Activated CD4-positive, CD25-positive, alpha-beta regulatory T cell (primary cell): ENCODE measurements at regions not wholly inside any gene's neighbourhood (a gene's known extent, or its start where the extent isn't known, plus 50 kb on each side); places are given as distances from the start of the nearest gene placed in this dataset.
A peak's percentile ranks its signal among the peaks of the same experiment; 100 is the strongest.

Experiments used
- DNase-seq, 4 experiments: peaks; one replicate each; lab custom pipeline; 2025; lab: John Stamatoyannopoulos, UW

DNA sequence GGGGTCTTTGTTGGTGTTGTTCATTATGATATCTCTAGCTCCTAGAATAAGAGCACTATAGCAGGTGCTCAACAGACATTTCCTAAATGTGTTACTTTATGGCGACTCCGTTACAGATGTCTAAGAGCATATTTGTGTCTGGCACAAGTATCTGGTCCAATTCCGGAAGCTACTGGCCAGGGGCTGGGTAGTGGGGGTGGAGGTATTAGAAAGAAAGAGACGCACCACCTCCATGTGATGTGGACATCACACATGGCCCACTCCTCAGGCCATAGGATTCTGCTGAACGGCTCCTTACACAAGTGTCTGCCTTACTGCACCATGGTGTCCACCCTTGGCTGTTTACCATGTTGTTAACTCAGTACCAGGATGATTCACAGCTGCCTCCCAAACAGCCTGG, 296.8 kb upstream of the MKI67 start:
- DNase-seq = no peak

DNA sequence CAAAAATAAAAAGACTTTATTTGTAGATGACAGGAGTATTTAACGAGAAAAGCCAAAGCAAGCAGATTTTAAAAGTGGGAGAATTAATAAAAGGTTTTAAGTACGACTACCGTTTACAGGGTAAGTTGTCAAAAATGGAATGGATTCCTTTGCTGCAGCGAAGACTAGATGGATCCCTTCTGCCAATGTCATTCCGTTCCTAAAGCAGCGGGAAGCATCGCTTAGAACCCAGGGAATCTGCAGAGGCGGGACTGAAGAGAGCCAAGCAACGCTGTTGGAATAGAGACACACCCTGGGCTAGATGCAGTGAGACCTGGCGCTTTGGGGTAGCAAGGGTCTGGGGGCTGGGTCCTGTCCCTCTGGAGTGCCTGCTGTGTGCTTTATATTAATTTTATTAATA, 303.1 kb upstream of the MKI67 start:
- no peak for DNase-seq

DNA sequence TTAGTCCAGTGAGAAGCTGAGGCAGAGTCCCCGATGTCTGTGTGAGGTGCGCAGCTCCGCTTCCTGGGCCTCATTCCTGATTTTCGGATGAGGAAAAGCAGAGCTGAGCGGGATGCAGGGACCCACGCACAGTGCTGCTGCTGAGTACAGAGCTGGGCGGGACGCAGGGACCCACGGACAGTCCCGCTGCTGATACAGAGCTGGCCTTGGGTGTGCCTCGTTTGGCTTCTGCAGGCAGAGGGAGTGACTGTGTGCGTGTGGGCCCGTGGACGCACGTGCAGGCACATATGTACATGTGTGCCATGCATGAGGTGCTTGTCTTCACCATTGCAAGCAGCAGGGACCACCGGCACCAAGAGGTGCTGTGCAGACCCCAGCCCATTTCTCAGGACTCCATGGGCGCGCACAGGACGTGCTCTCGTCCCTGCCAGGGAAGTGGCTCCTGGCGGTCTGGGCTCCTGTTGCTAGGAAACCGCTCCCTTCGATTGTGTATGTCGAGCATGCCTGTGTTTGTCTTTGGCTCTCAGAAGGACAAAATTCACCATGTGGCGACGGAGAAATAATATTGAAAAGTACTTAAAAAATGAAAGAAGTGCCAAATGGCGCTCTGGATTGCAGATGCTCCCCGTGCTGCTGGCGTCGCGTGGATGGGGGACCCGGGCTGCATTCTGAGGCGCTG, 303.8 kb upstream of the MKI67 start:
- no peak for DNase-seq

DNA sequence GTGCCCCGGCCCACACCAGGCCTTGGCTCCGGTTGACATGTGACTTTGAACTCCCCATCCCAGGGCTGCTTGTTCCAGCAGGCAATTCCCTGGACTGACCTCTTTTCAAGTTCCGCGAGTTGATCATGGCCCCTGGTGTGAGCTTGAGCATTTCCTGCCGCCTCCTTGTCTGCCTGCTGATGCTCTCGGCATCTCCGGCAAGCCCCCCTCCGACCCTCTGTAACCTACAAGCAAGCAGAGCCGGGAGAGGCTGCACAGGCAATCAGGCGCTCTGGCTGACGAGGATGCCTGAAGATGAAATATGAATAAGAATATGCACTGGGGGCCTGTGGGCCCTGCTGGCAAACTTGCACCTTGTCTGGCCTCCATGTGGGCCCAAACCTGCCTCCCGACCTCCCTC, 304.9 kb upstream of the MKI67 start:
- DNase-seq = no peak

DNA sequence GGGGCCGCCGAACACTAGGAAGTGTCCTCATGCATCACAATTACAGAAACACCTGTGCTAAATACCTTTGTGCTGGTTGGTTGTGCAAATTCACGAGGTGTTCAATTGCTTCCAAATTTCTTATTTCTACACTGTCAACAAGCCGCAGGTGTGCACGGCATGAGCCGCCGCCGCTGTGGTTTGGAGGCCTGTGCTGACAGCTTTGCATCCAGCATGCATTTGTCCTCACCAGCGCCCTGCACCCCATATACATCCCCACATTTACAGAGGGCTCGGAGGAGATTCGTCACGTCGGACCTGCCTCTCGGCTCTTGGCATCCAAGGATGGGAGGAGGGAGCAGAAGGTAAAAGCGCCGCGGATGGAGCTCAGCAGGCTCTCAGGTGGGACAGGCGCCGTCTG, 305.3 kb upstream of the MKI67 start:
- DNase-seq = no peak

DNA sequence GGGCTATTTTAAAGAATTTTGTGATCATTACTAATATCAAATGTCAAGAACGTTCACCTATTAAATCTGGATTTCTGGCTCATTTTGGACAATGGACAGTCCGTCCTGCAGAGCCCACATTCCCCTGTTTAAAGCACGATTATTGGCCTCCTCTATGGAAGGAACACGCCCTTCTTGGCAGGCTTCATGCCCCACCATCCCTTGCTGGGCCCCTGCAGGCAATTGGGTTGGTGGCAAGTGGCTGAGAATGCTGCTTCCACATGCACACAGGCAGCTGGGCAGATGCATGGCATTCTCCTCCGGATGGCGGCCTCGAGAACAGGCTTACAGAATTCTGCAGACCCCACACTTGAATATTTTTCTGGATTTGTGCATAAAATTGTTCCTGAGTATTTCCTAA, 305.8 kb upstream of the MKI67 start:
- no peak for DNase-seq

DNA sequence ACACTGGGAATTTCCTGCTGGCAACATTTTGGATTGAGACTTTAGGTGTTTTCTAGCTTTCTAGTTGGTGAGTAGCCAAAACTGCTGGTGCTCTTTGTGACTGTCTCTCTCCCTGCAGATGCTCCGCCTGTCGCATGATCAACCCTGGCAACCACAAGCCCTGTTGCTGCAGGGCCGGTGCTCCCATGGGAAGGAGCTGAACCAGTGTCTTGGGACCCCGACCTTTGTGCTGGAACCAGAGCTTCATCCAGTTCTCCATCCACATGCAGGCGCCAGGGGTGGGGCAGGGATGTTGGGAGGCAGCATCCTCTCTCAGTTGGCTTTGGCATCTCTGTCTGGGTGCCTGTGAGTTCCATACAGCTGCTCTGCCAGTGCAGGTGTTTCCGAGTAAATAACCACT, 306.2 kb upstream of the MKI67 start:
- DNase-seq = no peak

DNA sequence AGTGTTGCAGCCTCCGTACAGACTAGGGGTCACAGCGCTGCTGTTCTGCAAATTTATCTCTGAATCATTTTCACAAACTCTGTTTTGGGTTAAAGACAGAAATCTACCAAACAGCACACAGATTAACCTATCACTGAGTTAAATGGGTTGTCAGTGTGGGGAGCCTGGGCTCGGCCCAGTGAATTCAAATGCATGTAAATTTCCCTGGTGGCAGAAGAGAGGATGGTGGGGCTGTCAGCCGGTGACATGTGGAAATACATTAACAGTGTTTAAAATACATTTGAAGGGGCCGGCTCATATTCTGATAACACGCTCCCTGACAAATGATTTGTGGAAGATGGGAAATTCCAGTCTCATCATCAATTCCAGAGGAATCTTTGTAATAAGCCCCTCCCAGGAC, 309.6 kb upstream of the MKI67 start:
- DNase-seq = no peak

DNA sequence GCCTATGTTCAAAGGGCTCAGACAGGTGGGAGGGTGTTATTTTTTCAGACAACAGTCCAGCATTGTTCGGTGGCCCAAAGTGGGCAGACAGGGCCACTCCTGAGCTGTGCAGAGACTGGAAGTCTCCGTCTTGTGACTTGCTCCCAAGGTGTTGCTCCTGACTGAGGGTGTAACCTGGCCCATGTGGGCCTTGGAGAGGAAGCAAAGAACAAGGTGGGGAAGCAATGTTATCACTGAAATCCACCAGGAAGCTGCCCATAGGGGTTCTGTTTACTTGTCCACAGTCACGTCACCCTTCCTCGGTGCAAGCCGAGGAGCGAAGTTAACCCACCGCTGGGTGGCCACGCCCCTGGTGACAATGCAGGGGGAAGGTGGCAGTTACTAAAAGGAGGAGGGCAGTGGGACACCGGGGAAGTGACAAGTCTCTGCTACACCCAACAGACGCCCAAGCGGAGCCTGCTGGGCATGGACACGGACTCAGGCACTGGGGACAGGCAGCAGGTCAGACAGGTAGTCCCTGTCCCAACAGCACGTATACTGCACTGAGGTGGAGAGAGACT, 311.6 kb upstream of the MKI67 start:
- no peak for DNase-seq

DNA sequence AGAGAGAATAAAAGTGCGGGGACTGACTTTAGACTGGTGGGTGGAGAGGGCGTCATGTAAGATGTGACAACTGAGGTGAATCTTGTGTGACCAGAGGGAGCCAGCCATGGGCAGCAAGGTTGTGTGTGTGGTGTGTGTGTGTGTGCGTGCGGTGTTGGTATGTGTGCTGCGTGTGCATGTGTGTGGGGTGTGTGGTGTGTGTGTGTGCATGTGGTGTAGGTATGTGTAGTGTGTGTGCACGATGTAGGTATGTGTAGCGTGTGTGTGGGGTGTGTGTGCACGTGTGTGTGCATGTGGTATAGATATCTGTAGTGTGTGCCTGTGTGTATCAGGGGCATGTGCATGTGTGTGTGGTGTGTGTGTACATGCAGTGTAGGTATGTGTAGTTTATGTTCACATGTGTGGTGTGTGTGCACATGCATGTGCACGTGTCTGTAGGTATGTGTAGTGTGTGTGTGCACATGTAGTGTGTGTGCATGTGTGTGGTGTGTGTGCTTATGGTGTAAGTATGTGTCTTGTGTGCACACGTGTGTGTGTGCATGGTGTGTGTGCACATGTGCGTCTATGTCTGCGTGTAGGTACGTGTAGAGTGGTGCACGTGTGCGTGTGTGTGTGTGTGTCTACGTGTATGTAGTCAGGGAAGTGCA, 312.3 kb upstream of the MKI67 start:
- no peak for DNase-seq

DNA sequence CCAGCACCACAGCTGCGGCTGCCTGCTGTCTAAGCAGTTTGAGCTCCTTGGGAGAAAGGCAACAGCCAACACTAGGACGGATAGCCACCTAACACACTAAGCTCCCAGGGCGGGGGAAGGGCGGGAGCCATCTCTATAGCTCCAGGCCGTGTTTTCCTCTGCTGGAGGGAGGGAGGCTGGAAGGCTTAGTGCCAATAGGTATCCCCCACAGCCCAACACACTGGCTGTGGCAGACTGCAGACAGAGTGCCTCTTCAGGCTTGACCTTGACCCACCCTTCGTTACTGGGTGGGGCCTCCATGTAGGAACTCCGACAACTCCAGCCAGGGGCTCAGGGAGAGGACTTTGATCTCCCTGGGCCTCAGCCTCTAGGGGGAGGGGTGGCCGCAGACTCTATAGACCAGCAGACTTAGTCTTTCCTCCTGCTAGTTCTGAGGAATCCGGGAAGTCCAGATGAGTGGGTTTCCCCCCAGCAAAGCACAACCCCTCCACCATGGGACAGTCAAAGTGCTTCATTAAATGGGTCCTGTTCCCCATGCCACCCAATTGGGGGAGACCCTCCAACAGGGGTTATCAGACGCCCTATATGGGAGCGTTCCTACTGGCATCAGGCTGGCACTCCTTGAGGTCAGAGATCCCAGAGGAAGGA, 314.4 kb upstream of the MKI67 start:
- DNase-seq = no peak

DNA sequence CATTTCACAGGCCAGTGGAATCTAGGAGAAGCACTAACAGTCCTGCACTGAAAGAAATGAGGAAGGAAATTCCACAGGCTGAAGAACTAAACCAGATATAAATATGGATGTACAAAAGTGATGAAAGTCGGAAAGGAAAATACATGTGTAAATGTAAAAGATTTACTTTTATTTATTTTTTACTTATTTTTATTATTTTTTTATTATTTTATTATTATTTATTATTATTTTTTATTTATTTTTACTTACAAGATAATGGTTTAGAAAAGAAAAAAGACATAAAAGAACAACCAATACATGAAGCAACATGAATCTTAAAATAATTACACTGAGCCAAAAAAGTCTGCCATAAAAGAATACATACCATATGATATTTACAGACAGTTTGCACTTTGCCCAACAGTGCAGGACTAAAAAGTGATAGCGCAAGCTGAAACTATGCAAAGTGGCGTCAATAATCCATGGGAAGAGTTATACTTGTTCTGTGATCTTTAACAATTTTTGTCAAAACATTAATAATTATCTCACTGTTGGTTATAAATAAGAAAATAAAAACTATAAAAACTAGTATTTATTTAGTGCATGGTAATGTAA, 317.8 kb upstream of the MKI67 start:
- no peak for DNase-seq

DNA sequence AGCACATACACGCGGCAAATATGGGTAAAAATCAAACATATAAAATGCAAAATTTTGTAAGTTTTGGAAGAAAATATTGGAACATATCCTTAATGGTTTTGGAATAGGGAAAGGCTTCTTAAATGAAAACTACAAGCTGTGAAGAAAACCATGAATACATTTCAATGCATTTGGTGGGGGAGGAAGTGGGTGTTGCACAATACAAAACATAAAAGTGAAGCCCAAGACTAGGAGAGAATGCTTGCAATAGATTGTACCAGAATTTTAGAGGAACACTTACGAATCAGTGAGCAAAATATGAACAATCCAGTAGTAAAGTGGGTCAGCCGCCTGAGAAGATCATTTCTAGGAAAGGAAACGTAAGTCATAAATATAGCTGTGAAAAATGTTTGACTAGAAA, 322.6 kb upstream of the MKI67 start:
- no peak for DNase-seq

DNA sequence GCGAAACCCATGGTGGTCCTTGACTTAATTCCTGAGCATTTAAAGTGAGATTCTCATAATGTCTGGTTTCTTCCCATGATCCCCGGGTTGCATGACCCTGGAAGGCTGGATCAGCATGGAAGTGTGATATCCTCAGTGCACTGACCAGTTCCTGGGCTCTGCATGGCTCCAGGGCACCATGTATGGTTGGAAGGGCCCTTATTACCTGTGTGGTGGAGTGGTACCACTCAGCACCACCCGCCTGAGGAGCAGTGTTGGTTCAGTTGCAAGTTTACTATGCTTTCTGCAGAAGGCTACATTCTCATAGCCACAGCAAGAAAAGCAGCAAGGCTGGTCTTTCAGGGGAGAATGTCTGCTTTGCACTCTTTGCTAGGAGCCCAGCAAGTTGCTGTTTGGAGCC, 325.7 kb upstream of the MKI67 start:
- no peak for DNase-seq

DNA sequence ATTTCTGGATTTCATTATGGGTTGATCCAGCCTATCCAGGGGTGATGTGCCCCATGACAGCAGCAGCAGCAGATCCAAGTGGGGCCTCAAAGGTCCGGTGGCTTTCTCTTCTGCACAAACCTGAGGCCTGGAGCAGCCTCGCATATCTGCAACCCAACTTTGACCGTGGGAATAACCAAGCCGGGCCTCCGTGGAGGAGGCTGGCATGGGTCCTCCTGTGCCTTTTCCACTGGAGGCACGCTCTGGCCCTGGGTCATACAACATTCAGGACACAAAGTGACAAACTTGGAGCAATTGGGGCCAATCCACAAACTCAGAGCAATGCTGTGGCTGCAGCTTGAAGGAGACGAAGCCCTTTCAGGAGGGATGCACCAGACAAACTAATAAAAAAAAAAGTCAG, 330.0 kb upstream of the MKI67 start:
- no peak for DNase-seq

DNA sequence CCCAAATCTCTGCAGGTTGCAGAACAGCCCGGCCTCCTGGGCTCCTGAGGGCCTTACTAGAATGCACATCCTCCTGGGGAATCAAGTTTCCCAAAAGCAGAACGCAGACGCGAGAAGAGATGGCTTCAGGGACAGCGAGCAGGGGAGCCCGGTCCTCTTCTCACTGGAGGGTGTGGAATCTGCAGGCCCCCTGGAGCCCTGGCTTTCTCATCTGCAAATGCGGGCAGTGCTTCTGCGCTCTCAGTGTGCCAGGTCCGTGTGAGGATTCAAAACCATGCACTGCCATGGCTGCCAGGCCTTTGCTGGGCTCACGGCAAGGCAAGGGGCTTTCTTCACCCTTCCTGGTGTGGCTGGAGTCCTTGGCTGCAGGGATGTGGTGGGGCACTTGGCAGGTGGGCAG, 330.9 kb upstream of the MKI67 start:
- DNase-seq = no peak

DNA sequence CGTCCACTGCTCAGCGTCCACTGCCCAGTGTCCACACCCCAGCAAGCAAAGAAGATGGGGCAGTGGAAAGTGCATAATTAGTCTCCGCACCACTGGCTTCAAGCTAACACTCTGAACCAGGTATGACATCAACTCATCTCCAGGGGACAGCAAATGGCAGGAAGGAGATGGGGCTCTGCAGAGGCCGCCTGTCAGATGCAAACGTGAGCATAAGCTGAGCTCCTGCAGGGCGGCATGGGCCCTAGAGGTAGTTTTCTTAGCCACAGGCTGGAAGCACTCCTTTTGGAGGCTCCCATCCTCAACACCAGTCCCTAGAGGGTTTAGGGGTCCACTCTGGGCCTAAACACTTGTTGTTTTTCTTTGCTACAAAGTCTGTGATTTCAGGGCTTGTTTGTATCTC, 335.8 kb upstream of the MKI67 start:
- DNase-seq = no peak

DNA sequence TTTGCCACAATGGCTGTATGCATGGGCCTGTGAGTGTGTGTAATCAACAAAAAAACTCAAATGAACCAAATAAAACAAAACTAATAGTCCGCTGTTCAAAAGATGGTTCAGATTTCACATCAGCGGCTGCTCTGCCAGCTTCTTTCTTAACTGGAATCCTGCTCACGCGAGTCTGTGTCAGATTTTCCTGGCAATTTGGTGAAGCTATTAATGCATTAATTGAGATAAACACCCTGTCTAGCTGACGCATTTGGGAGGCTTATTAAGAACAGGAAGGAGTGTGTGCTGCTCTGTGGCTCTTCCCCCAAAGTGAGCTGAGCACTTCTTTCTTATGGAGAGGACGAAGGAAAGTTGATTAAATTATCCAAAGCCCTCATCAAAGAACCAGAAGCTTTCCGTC, 336.6 kb upstream of the MKI67 start:
- no peak for DNase-seq

DNA sequence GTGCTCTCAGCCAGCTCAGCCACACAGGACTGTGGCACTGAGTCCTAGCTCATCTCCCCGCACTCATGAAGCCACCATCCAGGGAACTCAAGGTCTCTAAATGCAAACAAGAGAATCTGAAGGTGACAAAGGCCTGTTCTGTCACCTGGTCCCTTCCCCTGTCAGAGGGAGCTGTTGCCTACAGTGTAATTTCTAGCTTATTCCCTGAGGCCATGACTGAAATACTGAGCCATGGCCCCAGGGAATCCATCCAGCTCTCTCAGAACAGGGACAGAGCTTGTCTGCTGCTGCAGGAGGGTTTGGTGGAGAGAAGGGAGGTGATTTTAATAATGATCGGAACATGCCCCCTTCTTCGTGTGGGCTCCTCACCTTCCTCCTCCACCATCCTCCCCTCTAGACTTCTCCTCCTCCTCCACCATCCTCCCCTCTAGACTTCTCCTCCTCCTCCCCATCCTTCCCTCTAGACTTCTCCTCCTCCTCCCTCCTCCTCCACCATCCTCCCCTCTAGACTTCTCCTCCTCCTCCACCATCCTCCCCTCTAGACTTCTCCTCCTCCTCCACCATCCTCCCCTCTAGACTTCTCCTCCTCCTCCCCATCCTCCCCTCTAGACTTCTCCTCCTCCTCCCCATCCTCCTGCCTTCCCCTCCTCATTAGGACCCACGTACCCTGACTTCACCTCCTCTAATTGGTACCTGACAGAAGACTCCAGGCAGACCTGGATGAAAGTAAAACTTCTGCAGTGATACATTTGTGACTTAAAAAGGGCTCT, 338.0 kb upstream of the MKI67 start:
- peak in 3 of 4 experiments; percentile 17 to 23 (median 22) for DNase-seq

DNA sequence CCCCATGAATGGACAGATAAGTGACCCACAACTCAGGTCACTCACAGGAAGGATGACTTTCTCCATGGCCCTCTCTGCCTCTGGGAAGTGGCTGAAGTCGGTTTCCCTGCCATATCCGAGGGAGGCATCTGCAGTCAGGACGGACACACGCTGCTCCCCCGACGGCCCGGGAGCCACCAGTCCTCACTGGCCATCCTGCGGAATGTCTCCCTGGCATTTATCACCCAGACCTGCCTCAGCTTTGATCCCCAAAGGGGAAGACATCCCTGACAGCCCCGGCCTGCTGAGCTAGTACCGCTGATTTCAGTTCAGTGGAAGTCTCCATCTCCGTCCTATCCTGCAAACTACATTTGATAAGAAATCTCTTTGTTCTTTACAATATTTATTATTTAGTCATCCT, 339.5 kb upstream of the MKI67 start:
- DNase-seq = no peak

DNA sequence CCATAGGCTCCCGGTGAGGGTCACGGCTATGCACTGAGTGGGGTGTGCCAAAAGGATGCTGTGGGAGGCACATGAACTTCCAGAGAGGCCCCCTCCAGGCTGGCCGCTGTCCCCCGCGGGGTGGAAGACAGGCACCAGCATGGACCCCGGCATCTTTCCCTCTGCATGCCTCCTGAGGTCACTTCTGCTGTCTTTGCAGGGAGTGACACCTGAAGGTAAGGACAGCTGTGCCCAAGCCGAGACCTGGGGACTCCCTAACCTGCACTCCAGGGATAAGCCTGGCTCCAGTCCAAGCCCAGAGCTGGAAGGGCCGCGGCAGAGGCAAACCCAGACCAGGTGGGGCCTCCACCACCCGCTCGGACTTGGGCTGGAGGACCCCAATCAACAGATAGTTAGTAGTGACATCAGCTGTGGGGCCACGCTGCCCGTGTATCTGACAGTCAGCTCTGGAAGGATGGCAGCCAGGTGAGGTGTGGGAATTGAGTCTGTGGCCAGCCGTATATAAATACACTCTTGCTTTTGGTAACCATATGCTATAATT, 340.7 kb upstream of the MKI67 start:
- DNase-seq = no peak

DNA sequence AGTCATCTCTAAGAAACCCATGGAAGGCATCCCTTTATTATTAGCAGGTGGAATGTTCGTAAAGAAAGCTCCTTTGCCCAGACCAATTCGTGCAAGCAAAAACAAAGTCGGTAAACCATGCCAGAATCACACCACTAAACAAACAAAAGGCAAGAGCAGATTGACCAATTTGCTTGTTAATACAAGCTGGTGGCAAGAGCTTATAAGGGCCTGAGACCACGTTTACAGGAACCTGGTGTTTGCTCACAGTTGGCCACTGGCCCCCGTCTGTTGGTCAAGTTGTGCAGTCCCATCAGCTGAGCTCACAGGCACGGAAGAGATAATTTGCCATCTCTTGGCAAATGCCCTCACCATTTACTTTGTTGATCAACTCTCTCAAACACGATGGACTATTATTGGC, 342.2 kb upstream of the MKI67 start:
- DNase-seq = no peak
